PC-3 (cell line): ENCODE measurements at regions not wholly inside any gene's neighbourhood (a gene's known extent, or its start where the extent isn't known, plus 50 kb on each side); places are given as distances from the start of the nearest gene placed in this dataset.

Experiments used
- ATAC-seq: fragments of 200-7000 bp; cut with Tn5 transposase; 2 replicates; pipeline ENCODE4 v1.9.1; 2020; ENCODE audit warnings: mild to moderate bottlenecking, moderate library complexity
- BruUV-seq: library from RNA; stranded (reverse); fragments of 400-500 nt; replicated peaks from 2 replicates; lab custom pipeline; 2021; lab: Mats Ljungman, UMichigan
- CTCF ChIA-PET: fragments of 300-600 bp; sonication (Branson Sonifier 250); formaldehyde crosslinking; loops from one replicate; lab custom pipeline; 2022; ENCODE audit warnings: antibody characterized with exemption; lab: Charles Lee
- POLR2A ChIA-PET: fragments of 300-600 bp; sonication (Branson Sonifier 250); formaldehyde crosslinking; loops from one replicate; lab custom pipeline; 2022; ENCODE audit warnings: antibody characterized with exemption; ENCODE audit not compliant: unreplicated experiment; lab: Charles Lee
- DNase-seq: peaks from one replicate; pipeline ENCODE4 v3.0.0-alpha.2; 2015
- H2AFZ ChIP-seq: fragments of 300-600 bp; sonication (generic); 2 replicates; pipeline ENCODE4 v1.6.0; 2016; ENCODE audit warnings: antibody characterized with exemption, low read length
- H3F3A ChIP-seq: fragments of 300-600 bp; sonication (generic); one replicate; pipeline ENCODE4 v1.6.0; 2017; ENCODE audit warnings: antibody characterized with exemption, low read length, control low read depth, mild to moderate bottlenecking; ENCODE audit not compliant: unreplicated experiment
- H3K27ac ChIP-seq: fragments of 300-600 bp; sonication (generic); 2 replicates; pipeline ENCODE4 v1.5.1; 2016; ENCODE audit warnings: mild to moderate bottlenecking, low read length
- H3K27me3 ChIP-seq: fragments of 300-600 bp; sonication (generic); 2 replicates; pipeline ENCODE4 v1.6.1; 2016; ENCODE audit warnings: low read length, mixed read lengths
- H3K36me3 ChIP-seq: fragments of 300-600 bp; sonication (generic); 2 replicates; pipeline ENCODE4 v1.6.1; 2016; ENCODE audit warnings: low read depth, mixed run types, low read length, mixed read lengths
- H3K4me1 ChIP-seq: fragments of 300-600 bp; sonication (generic); 2 replicates; pipeline ENCODE4 v1.5.1; 2016; ENCODE audit warnings: low read length; ENCODE audit not compliant: insufficient read depth
- H3K4me2 ChIP-seq: fragments of 300-600 bp; sonication (generic); 2 replicates; pipeline ENCODE4 v1.6.0; 2016; ENCODE audit warnings: low read length
- H3K4me3 ChIP-seq: fragments of 300-600 bp; sonication (generic); 2 replicates; pipeline ENCODE4 v1.5.1; 2016; ENCODE audit warnings: mild to moderate bottlenecking, low read length, mixed read lengths
- H3K79me2 ChIP-seq: fragments of 300-600 bp; sonication (generic); 2 replicates; pipeline ENCODE4 v1.6.1; 2017; ENCODE audit warnings: low read length, mixed read lengths
- H3K9ac ChIP-seq: fragments of 300-600 bp; sonication (generic); 2 replicates; pipeline ENCODE4 v1.6.0; 2016; ENCODE audit warnings: mild to moderate bottlenecking, low read length
- H3K9me2 ChIP-seq: fragments of 300-600 bp; sonication (generic); replicated peaks from 2 replicates; pipeline ENCODE4 v1.6.1; 2016; ENCODE audit warnings: mixed run types, low read length, mixed read lengths
- H3K9me3 ChIP-seq: fragments of 300-600 bp; sonication (generic); 2 replicates; pipeline ENCODE4 v1.6.1; 2016; ENCODE audit warnings: low read length, mixed read lengths
- H4K20me1 ChIP-seq: fragments of 300-600 bp; sonication (generic); 2 replicates; pipeline ENCODE4 v1.6.1; 2016; ENCODE audit warnings: low read length, mixed read lengths
- CTCF ChIP-seq: fragments of 300-600 bp; sonication (generic); conservative IDR thresholded peaks from 2 replicates; pipeline ENCODE4 v1.5.1; 2017; ENCODE audit warnings: antibody characterized with exemption, low read depth, mild to moderate bottlenecking, low read length
- EZH2 ChIP-seq: fragments of 300-600 bp; sonication (generic); IDR thresholded peaks from one replicate; pipeline ENCODE4 v1.6.1; 2017; ENCODE audit warnings: antibody characterized with exemption, mild to moderate bottlenecking, low read length; ENCODE audit not compliant: unreplicated experiment
- EZH2phosphoT487 ChIP-seq: fragments of 300-600 bp; sonication (generic); IDR thresholded peaks from 2 replicates; pipeline ENCODE4 v1.6.1; 2018; ENCODE audit warnings: mild to moderate bottlenecking, antibody characterized with exemption, low read length, borderline replicate concordance
- intact Hi-C: fragments of 100-400 bp; cut with micrococcal nuclease; formaldehyde crosslinking; loops from 2 replicates; pipeline ENCODE4 v1.9.0; 2023

GRCh38 chr11:129696309-129696989, 119.2 kb upstream of the TMEM45B start:
- Histone ChIP-seq H2AFZ (no peak overlapping the region), H3K4me3 (no peak overlapping the region), H3K36me3 (no peaks in the 10 kb centered on the region), H3K4me2 (no peak overlapping the region), H3K79me2 (no peaks in the 10 kb centered on the region), H3K9ac (no peak overlapping the region), H3F3A (no peaks in the 10 kb centered on the region), H3K9me2 (no peaks in the 10 kb centered on the region), H3K27ac (no peak overlapping the region), H3K4me1 (no peaks in the 10 kb centered on the region), H3K27me3 (no peaks in the 10 kb centered on the region), H3K9me3 (no peaks in the 10 kb centered on the region), H4K20me1 (no peaks in the 10 kb centered on the region)
- ATAC-seq (no peak), DNase-seq (no peak)
- POLR2A ChIA-PET, result no interaction called here
- no TSS peak for BruUV-seq
- CTCF ChIA-PET, result interaction anchor here (1.1 kb wide), 1 partner anchor 321 kb away, joined by 4 read pairs; the partner anchor contains the start of gene BARX2
- intact Hi-C loops, result loop anchor here (1.0 to 5.0 kb wide), 3 partner anchors 134 to 334 kb away; no protein-coding TSS in a partner anchor
- TF ChIP-seq CTCF (no peak), EZH2 (no peak), EZH2phosphoT487 (no peak)

GRCh38 chr11:129698212-129698611, 117.4 kb upstream of the TMEM45B start:
- Histone ChIP-seq H3K4me1 (peaks cover 7% of the 10 kb centered on the region), H3K36me3 (no peaks in the 10 kb centered on the region), H3K4me3 (no peak overlapping the region), H3K27ac (no peak overlapping the region), H3K9me2 (no peaks in the 10 kb centered on the region), H4K20me1 (no peaks in the 10 kb centered on the region), H2AFZ (no peak overlapping the region), H3K9ac (no peak overlapping the region), H3K27me3 (no peaks in the 10 kb centered on the region), H3K4me2 (no peak overlapping the region), H3F3A (no peaks in the 10 kb centered on the region), H3K79me2 (no peaks in the 10 kb centered on the region), H3K9me3 (no peaks in the 10 kb centered on the region)
- DNase-seq (no peak), ATAC-seq (no peak)
- no TSS peak for BruUV-seq
- TF ChIP-seq EZH2, result no peak
- TF ChIP-seq EZH2phosphoT487, result no peak
- TF ChIP-seq CTCF, result no peak
- CTCF ChIA-PET, result no interaction called here
- POLR2A ChIA-PET, result no interaction called here
- intact Hi-C loops, result loop anchor here (5.0 kb wide), 2 partner anchors 136 to 336 kb away; no protein-coding TSS in a partner anchor

- Histone ChIP-seq H3F3A (no peaks in the 10 kb centered on the region), H3K9ac (no peak overlapping the region), H2AFZ (no peak overlapping the region), H3K4me2 (no peak overlapping the region), H3K27ac (no peak overlapping the region), H3K27me3 (no peaks in the 10 kb centered on the region), H3K9me2 (no peaks in the 10 kb centered on the region), H3K4me3 (no peak overlapping the region), H4K20me1 (no peaks in the 10 kb centered on the region), H3K36me3 (no peaks in the 10 kb centered on the region), H3K4me1 (peaks cover 15% of the 10 kb centered on the region), H3K9me3 (no peaks in the 10 kb centered on the region), H3K79me2 (no peaks in the 10 kb centered on the region)
- POLR2A ChIA-PET, result no interaction called here
- TF ChIP-seq CTCF, result peak; percentile 47; the same call in 1 of the 2 replicates
- TF ChIP-seq EZH2phosphoT487, result no peak
- no peak; the same call in 1 of the 2 replicates for ATAC-seq
- peak; percentile 57 for DNase-seq
- CTCF ChIA-PET, result no interaction called here
- no TSS peak for BruUV-seq
- intact Hi-C loops, result loop anchor here (5.0 kb wide), 3 partner anchors 47 to 338 kb away; no protein-coding TSS in a partner anchor
These were observed 115.8 kb upstream of the TMEM45B start for GRCh38 chr11:129699711-129700304.
